GM18868 (cell line): ENCODE measurements at regions not wholly inside any gene's neighbourhood (a gene's known extent, or its start where the extent isn't known, plus 50 kb on each side); places are given as distances from the start of the nearest gene placed in this dataset.
A peak's percentile ranks its signal among the peaks of the same experiment; 100 is the strongest.
"Not testable (repeated sequence)": the region's sequence is repeated elsewhere in the genome, so short reads cannot be mapped to it uniquely, and the experiment has no call there.

Source experiments
- ATAC-seq: cut with Tn5 transposase; IDR thresholded peaks from one replicate; pipeline ENCODE4 v1.9.1; 2021; ENCODE audit warnings: mild to moderate bottlenecking, moderate library complexity; ENCODE audit not compliant: unreplicated experiment

- ATAC-seq = no peak
These were observed 1490.0 kb upstream of the GBE1 start for GRCh38 chr3:83251490-83251889.

GRCh38 chr3:83250613-83251012 is 1489.2 kb upstream of the GBE1 start:
- ATAC-seq = no peak

GRCh38 chr3:83248454-83248853 is 1487.0 kb upstream of the GBE1 start:
- peak; percentile 65 for ATAC-seq

- no peak for ATAC-seq
These were observed 1473.9 kb upstream of the GBE1 start for GRCh38 chr3:83235180-83235814.

- ATAC-seq = no peak
These were observed 1472.3 kb upstream of the GBE1 start for GRCh38 chr3:83233715-83234114.

GRCh38 chr3:83230841-83231240 is 1469.4 kb upstream of the GBE1 start:
- ATAC-seq = no peak

GRCh38 chr3:83230376-83230775 is 1468.9 kb upstream of the GBE1 start:
- ATAC-seq = no peak

GRCh38 chr3:83226751-83227150 is 1465.3 kb upstream of the GBE1 start:
- no peak for ATAC-seq

GRCh38 chr3:83224101-83224868 is 1462.8 kb upstream of the GBE1 start:
- ATAC-seq = no peak

GRCh38 chr3:83218383-83219200 is 1457.1 kb upstream of the GBE1 start:
- no peak for ATAC-seq

- not testable (repeated sequence) for ATAC-seq
These were observed 1456.2 kb upstream of the GBE1 start for GRCh38 chr3:83217595-83218118.

- no peak for ATAC-seq
These were observed 1455.6 kb upstream of the GBE1 start for GRCh38 chr3:83216919-83217594.

- no peak for ATAC-seq
These were observed 1433.8 kb upstream of the GBE1 start for GRCh38 chr3:83195243-83195642.

GRCh38 chr3:83193526-83193925 is 1432.1 kb upstream of the GBE1 start:
- ATAC-seq = no peak

GRCh38 chr3:83189634-83190033 is 1428.2 kb upstream of the GBE1 start:
- no peak for ATAC-seq

- ATAC-seq = no peak
These were observed 1408.0 kb upstream of the GBE1 start for GRCh38 chr3:83169473-83169872.

- ATAC-seq = no peak
These were observed 1389.5 kb upstream of the GBE1 start for GRCh38 chr3:83150896-83151295.

GRCh38 chr3:83140983-83141382 is 1379.5 kb upstream of the GBE1 start:
- no peak for ATAC-seq

GRCh38 chr3:83131236-83131635 is 1369.8 kb upstream of the GBE1 start:
- ATAC-seq = no peak

GRCh38 chr3:83122774-83123350 is 1361.4 kb upstream of the GBE1 start:
- peak; percentile 64 for ATAC-seq

GRCh38 chr3:83093222-83093572 is 1331.8 kb upstream of the GBE1 start:
- no peak for ATAC-seq
